GM13976 (cell line): ENCODE measurements at regions not wholly inside any gene's neighbourhood (a gene's known extent, or its start where the extent isn't known, plus 50 kb on each side); places are given as distances from the start of the nearest gene placed in this dataset.
"Not testable (repeated sequence)": the region's sequence is repeated elsewhere in the genome, so short reads cannot be mapped to it uniquely, and the experiment has no call there.

Experiments
- DNase-seq: peaks from one replicate; pipeline ENCODE4 v3.0.0; 2012; ENCODE audit warnings: low spot score
- in situ Hi-C: fragments of 300-500 bp; cut with MboI; formaldehyde crosslinking; loops from one replicate; pipeline ENCODE4 v1.12.0; 2022; ENCODE audit warnings: low sequenced_read_pairs, mixed read lengths, inconsistent platforms; ENCODE audit not compliant: unreplicated experiment
- TF ChIP-seq, protein P1 (sequence below): IDR thresholded peaks from 2 replicates; pipeline ENCODE4 v1.5.1; 2012; ENCODE audit warnings: borderline replicate concordance, mild to moderate bottlenecking; ENCODE audit not compliant: insufficient read depth; ENCODE audit errors: extremely low read depth, missing control alignments, control extremely low read depth

DNA sequence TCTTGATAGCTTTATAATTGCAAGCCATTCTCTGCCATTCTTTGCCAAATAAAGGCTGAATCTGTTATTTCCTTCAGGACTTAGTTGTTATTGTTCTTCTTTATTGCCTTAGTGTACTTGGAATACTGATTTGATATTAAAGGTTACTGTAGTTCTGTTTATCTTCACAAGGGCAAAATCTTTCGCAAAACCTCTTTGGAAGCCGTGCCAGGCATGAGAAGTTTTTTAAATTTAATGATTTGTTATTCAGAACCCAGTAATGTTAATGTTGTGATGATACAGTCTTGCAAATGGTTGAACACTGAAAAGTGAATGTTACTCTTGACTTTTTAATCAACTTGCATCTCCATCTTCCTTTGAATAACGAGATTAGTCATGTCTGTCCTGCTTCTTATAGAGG is 1225.2 kb upstream of the GOT2 start:
- in situ Hi-C loops = no loop called here
- TF ChIP-seq, protein P1, sequence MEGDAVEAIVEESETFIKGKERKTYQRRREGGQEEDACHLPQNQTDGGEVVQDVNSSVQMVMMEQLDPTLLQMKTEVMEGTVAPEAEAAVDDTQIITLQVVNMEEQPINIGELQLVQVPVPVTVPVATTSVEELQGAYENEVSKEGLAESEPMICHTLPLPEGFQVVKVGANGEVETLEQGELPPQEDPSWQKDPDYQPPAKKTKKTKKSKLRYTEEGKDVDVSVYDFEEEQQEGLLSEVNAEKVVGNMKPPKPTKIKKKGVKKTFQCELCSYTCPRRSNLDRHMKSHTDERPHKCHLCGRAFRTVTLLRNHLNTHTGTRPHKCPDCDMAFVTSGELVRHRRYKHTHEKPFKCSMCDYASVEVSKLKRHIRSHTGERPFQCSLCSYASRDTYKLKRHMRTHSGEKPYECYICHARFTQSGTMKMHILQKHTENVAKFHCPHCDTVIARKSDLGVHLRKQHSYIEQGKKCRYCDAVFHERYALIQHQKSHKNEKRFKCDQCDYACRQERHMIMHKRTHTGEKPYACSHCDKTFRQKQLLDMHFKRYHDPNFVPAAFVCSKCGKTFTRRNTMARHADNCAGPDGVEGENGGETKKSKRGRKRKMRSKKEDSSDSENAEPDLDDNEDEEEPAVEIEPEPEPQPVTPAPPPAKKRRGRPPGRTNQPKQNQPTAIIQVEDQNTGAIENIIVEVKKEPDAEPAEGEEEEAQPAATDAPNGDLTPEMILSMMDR = no peak
- no peak for DNase-seq

DNA sequence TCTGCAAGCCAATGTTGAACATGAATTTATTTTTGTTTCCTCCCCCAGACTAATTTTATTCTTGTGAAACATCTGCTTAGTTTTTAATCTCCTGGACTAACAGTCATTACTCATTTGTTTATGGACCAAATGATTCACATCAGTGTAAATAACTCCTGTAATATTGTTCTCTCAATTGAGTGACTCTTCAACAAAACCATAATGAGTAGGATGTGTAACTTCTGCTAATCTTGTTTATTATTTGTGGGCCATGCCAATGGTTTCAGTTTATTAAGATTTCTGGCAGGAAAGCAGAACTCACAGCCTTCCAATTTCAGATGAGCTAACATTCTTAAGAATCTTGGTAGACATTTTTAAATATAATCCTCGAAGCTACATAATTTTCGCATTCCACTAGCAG is 1216.3 kb upstream of the GOT2 start:
- DNase-seq = no peak
- in situ Hi-C loops = no loop called here
- TF ChIP-seq, protein P1 = no peak

DNA sequence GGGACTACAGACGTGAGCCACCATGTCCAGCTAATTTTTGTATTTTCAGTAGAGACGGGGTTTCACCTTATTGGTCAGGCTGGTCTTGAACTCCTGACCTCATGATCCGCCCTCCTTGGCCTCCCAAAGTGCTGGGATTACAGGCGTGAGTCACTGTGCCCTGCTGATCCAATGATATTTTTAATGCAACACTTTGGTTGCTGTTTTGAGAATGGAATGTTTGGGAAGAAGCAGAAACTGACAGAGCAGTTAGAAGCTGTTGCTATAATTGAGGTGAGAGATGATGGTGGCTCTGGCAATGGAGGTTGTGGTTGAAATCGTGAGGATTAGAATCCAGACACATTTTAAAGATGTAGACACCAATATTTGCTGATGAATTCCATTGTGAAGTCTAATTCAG is 1209.9 kb upstream of the GOT2 start:
- in situ Hi-C loops = loop anchor here (10.0 kb wide), 1 partner anchor 59 kb away; no protein-coding TSS in a partner anchor

DNA sequence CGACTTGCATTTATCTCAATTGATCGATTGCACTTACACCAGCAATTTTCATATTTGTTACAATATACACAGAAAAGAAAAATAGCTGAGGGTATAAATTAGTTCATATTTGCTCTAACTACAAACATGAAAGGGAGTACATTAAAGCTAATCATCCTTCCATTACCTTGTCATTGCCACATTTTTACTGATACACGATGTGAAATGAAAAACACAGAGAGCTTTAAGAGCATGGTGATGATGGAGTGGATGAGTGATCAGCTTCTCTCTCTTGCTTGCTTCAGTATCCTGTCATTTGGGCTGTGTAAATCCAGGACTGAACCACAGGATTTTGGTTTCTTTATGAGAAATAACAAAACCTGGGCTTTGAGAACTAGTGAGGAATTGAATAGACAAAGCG is 1207.5 kb upstream of the GOT2 start:
- no peak for DNase-seq
- in situ Hi-C loops = loop anchor here (10.0 kb wide), 1 partner anchor 57 kb away; no protein-coding TSS in a partner anchor
- TF ChIP-seq, protein P1 = no peak

More for the DNA sequence above, 1209.9 kb upstream of the GOT2 start:
- not testable (repeated sequence) for DNase-seq

DNA sequence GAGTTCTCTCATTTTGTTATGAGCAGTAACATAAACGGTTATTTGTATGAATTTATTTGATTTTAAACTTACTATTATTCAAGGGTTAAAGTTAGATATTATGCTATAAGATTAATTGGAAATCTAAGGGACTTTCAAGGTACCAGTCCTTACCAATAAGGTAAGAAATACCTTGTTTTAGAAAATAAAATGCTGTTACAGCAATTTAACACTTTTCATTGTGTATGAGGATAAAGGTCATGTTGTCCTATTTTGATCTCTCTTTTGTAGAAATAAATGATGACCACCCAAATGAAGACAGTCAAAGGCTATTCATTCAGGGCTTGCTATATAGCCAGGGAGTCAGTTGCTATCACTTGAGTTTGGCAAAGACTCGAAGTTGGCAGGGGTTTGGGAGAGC is 1185.9 kb upstream of the GOT2 start:
- TF ChIP-seq, protein P1 = no peak
- no peak for DNase-seq
- in situ Hi-C loops = no loop called here

DNA sequence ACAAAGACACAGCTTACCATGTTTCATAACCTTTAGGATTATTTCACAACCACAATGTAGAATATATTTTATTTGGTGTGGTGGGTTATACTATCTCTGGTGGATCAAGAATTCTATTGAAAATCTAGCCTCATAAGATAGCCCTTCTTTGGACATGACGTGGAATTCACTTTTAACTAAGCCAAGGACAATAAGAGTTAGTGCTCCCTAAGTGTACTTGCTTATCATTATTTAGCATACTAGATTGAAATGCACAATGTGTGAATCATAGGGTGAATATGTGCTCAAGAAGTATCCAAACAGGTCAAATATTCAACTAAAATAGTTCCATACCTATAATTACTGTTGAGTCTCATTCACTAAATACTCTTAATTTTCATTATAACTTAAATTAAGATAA is 1179.5 kb upstream of the GOT2 start:
- DNase-seq = no peak
- in situ Hi-C loops = no loop called here
- TF ChIP-seq, protein P1 = no peak

DNA sequence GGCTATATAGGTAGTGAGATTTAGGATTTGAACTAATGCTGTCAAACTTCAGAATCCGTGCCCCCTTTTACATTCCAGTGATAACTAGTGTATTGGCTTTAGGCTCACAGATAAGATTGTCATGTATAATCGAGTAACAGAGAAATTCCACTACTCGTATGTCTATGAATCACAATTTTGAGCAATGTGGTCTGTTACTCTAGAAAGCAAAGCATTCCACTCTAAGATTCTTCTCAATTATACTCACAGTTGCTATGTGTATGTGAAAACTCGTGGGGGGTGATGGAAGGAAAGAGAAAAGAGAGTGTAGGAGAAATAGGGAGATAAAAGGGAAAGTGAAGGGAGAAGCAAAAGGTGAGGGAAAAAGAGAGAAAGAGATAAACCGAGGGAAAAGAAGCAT is 1175.1 kb upstream of the GOT2 start:
- in situ Hi-C loops = no loop called here
- TF ChIP-seq, protein P1 = no peak
- DNase-seq = no peak
